MM.1S (cell line): ENCODE measurements at regions not wholly inside any gene's neighbourhood (a gene's known extent, or its start where the extent isn't known, plus 50 kb on each side); places are given as distances from the start of the nearest gene placed in this dataset.

Source experiments
- DNase-seq: peaks from one replicate; pipeline ENCODE4 v3.0.0-alpha.2; 2015
- H2AFZ ChIP-seq: fragments of 300-600 bp; sonication (generic); 2 replicates; pipeline ENCODE4 v1.6.0; 2016; ENCODE audit warnings: antibody characterized with exemption, low read length
- H3F3A ChIP-seq: fragments of 300-600 bp; sonication (generic); 2 replicates; pipeline ENCODE4 v1.6.1; 2016; ENCODE audit warnings: mild to moderate bottlenecking, antibody characterized with exemption, low read length, moderate library complexity, mixed read lengths; ENCODE audit not compliant: insufficient read depth
- H3K27ac ChIP-seq: fragments of 300-600 bp; sonication (generic); 2 replicates; pipeline ENCODE4 v1.5.1; 2016; ENCODE audit warnings: mild to moderate bottlenecking, low read length
- H3K27me3 ChIP-seq: fragments of 300-600 bp; sonication (generic); replicated peaks from 2 replicates; pipeline ENCODE4 v1.6.0; 2016; ENCODE audit warnings: low read length; ENCODE audit not compliant: insufficient read depth
- H3K36me3 ChIP-seq: fragments of 300-600 bp; sonication (generic); replicated peaks from 2 replicates; pipeline ENCODE4 v1.6.1; 2016; ENCODE audit warnings: mild to moderate bottlenecking, low read length, mixed read lengths; ENCODE audit not compliant: insufficient read depth
- H3K4me1 ChIP-seq: fragments of 300-600 bp; sonication (generic); 2 replicates; pipeline ENCODE4 v1.6.1; 2016; ENCODE audit warnings: low read length, mixed read lengths
- H3K4me2 ChIP-seq: fragments of 300-600 bp; sonication (generic); 2 replicates; pipeline ENCODE4 v1.6.0; 2016; ENCODE audit warnings: low read depth, low read length
- H3K4me3 ChIP-seq: fragments of 300-600 bp; sonication (generic); 2 replicates; pipeline ENCODE4 v1.5.1; 2016; ENCODE audit warnings: low read length, mixed read lengths
- H3K79me2 ChIP-seq: fragments of 300-600 bp; sonication (generic); 2 replicates; pipeline ENCODE4 v1.6.1; 2016; ENCODE audit warnings: mixed run types, low read length, mixed read lengths
- H3K9ac ChIP-seq: fragments of 300-600 bp; sonication (generic); 2 replicates; pipeline ENCODE4 v1.6.1; 2016; ENCODE audit warnings: low read length, mixed read lengths
- H3K9me2 ChIP-seq: fragments of 300-600 bp; sonication (generic); replicated peaks from 2 replicates; pipeline ENCODE4 v1.6.1; 2016; ENCODE audit warnings: mild to moderate bottlenecking, low read length, mixed read lengths; ENCODE audit not compliant: insufficient read depth
- H3K9me3 ChIP-seq: fragments of 300-600 bp; sonication (generic); replicated peaks from 2 replicates; pipeline ENCODE4 v1.6.1; 2016; ENCODE audit warnings: mild to moderate bottlenecking, low read length, mixed read lengths; ENCODE audit not compliant: insufficient read depth
- H4K20me1 ChIP-seq: fragments of 300-600 bp; sonication (generic); 2 replicates; pipeline ENCODE4 v1.6.1; 2016; ENCODE audit warnings: mild to moderate bottlenecking, low read length, moderate library complexity, mixed read lengths; ENCODE audit not compliant: insufficient read depth
- EZH2 ChIP-seq: fragments of 300-600 bp; sonication (generic); optimal IDR thresholded peaks from 2 replicates; pipeline ENCODE3; 2017; ENCODE audit warnings: low read depth, mild to moderate bottlenecking, antibody characterized with exemption, low read length, mixed read lengths
- EZH2phosphoT487 ChIP-seq: fragments of 300-600 bp; sonication (generic); IDR thresholded peaks from 2 replicates; pipeline ENCODE4 v1.6.1; 2018; ENCODE audit warnings: antibody characterized with exemption, low read length
- TF ChIP-seq, protein P1 (sequence below): fragments of 300-600 bp; sonication (generic); IDR thresholded peaks from 2 replicates; pipeline ENCODE4 v1.5.1; 2016; ENCODE audit warnings: antibody characterized with exemption, low read length, mixed read lengths

GRCh38 chr14:88987516-88987915 lies 163.1 kb downstream of the TTC8 start:
- Histone ChIP-seq H2AFZ (no peak overlapping the region), H3K9me2 (no peaks in the 10 kb centered on the region), H3K27ac (no peak overlapping the region), H3K9ac (no peak overlapping the region), H4K20me1 (no peaks in the 10 kb centered on the region), H3K27me3 (no peaks in the 10 kb centered on the region), H3K79me2 (no peaks in the 10 kb centered on the region), H3K9me3 (no peaks in the 10 kb centered on the region), H3K4me3 (no peak overlapping the region), H3F3A (no peaks in the 10 kb centered on the region), H3K36me3 (no peaks in the 10 kb centered on the region), H3K4me1 (no peaks in the 10 kb centered on the region), H3K4me2 (no peak overlapping the region)
- TF ChIP-seq EZH2phosphoT487 (no peak), EZH2 (no peak)
- TF ChIP-seq, protein P1, sequence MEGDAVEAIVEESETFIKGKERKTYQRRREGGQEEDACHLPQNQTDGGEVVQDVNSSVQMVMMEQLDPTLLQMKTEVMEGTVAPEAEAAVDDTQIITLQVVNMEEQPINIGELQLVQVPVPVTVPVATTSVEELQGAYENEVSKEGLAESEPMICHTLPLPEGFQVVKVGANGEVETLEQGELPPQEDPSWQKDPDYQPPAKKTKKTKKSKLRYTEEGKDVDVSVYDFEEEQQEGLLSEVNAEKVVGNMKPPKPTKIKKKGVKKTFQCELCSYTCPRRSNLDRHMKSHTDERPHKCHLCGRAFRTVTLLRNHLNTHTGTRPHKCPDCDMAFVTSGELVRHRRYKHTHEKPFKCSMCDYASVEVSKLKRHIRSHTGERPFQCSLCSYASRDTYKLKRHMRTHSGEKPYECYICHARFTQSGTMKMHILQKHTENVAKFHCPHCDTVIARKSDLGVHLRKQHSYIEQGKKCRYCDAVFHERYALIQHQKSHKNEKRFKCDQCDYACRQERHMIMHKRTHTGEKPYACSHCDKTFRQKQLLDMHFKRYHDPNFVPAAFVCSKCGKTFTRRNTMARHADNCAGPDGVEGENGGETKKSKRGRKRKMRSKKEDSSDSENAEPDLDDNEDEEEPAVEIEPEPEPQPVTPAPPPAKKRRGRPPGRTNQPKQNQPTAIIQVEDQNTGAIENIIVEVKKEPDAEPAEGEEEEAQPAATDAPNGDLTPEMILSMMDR: no peak
- DNase-seq: no peak

GRCh38 chr14:88989911-88990310 lies 165.5 kb downstream of the TTC8 start:
- Histone ChIP-seq H3K9me2 (no peaks in the 10 kb centered on the region), H3K4me1 (no peaks in the 10 kb centered on the region), H3K9ac (no peak overlapping the region), H3K27me3 (no peaks in the 10 kb centered on the region), H2AFZ (no peak overlapping the region), H3F3A (no peaks in the 10 kb centered on the region), H4K20me1 (no peaks in the 10 kb centered on the region), H3K79me2 (no peaks in the 10 kb centered on the region), H3K27ac (no peak overlapping the region), H3K36me3 (no peaks in the 10 kb centered on the region), H3K4me3 (no peak overlapping the region), H3K9me3 (no peaks in the 10 kb centered on the region), H3K4me2 (no peak overlapping the region)
- no peak for DNase-seq
- TF ChIP-seq EZH2: no peak
- no peak for TF ChIP-seq EZH2phosphoT487
- TF ChIP-seq, protein P1: no peak

GRCh38 chr14:88990856-88991255 lies 166.4 kb downstream of the TTC8 start:
- no peaks in the 10 kb centered on the region for H3K4me1 ChIP-seq
- no peaks in the 10 kb centered on the region for H3K27me3 ChIP-seq
- no peak overlapping the region for H2AFZ ChIP-seq
- TF ChIP-seq, protein P1: no peak
- TF ChIP-seq EZH2phosphoT487: no peak
- TF ChIP-seq EZH2: no peak
- H3K4me2 ChIP-seq: no peak overlapping the region
- H3K27ac ChIP-seq: no peak overlapping the region
- H3F3A ChIP-seq: no peaks in the 10 kb centered on the region
- H3K36me3 ChIP-seq: no peaks in the 10 kb centered on the region
- no peaks in the 10 kb centered on the region for H4K20me1 ChIP-seq
- no peaks in the 10 kb centered on the region for H3K79me2 ChIP-seq
- no peak overlapping the region for H3K4me3 ChIP-seq
- DNase-seq: no peak
- no peaks in the 10 kb centered on the region for H3K9me2 ChIP-seq
- H3K9me3 ChIP-seq: no peaks in the 10 kb centered on the region
- H3K9ac ChIP-seq: no peak overlapping the region
